ENCODE measurements at regions not wholly inside any gene's neighbourhood (a gene's known extent, or its start where the extent isn't known, plus 50 kb on each side); places are given as distances from the start of the nearest gene placed in this dataset.
"Not testable (repeated sequence)": the region's sequence is repeated elsewhere in the genome, so short reads cannot be mapped to it uniquely, and the experiment has no call there.

- Histone ChIP-seq H3K27ac (ENCODE audit: low read depth, low read length) (no peak overlapping the region), H3K36me3 (ENCODE audit: control insufficient read depth, insufficient read depth, low read length) (no peaks in the 10 kb centered on the region), H3K4me3 (ENCODE audit: low read length) (no peak overlapping the region), H3K9me3 (ENCODE audit: control insufficient read depth, low read length) (no peaks in the 10 kb centered on the region), H3K9ac (ENCODE audit: extremely low read depth, low read length, poor library complexity, severe bottlenecking) (no peak overlapping the region), H3K4me1 (ENCODE audit: control insufficient read depth, insufficient read depth, low read length) (no peaks in the 10 kb centered on the region), H3K27me3 (ENCODE audit: control insufficient read depth, insufficient read depth, low read length, poor library complexity, severe bottlenecking) (no peaks in the 10 kb centered on the region)
- WGBS, 2 experiments (ENCODE audit: insufficient coverage in 1 of 2, insufficient read length in 1 of 2), result 96 to 100% methylated on average over 3 to 5 of the region's 5 CpGs
- H3K4me1 Mint-ChIP-seq, result peaks cover 17% of the 10 kb centered on the region
- H3K9me3 Mint-ChIP-seq, result no peaks in the 10 kb centered on the region
- no peak for TF ChIP-seq CTCF (conservative IDR thresholded peaks at IDR 0.05)
- H3K27ac Mint-ChIP-seq, result no peak overlapping the region
- peaks cover 2% of the 10 kb centered on the region for H3K36me3 Mint-ChIP-seq (ENCODE audit: low read depth)
- no peak overlapping the region for H3K4me3 Mint-ChIP-seq
- no peaks in the 10 kb centered on the region for H3K27me3 Mint-ChIP-seq (ENCODE audit: insufficient read depth)
- no peak for DNase-seq
Measured at GRCh38 chr5:154702477-154702876, 52.7 kb upstream of the LARP1 start.

GRCh38 chr5:154701725-154702124 is 53.5 kb upstream of the LARP1 start:
- not testable (repeated sequence) for H3K27me3 ChIP-seq (ENCODE audit: control insufficient read depth, insufficient read depth, low read length, poor library complexity, severe bottlenecking); H3K9ac ChIP-seq (ENCODE audit: extremely low read depth, low read length, poor library complexity, severe bottlenecking); H3K9me3 ChIP-seq (ENCODE audit: control insufficient read depth, low read length); H3K27me3 Mint-ChIP-seq (ENCODE audit: insufficient read depth); H3K4me3 ChIP-seq (ENCODE audit: low read length); H3K36me3 ChIP-seq (ENCODE audit: control insufficient read depth, insufficient read depth, low read length); H3K9me3 Mint-ChIP-seq; H3K27ac ChIP-seq (ENCODE audit: low read depth, low read length); DNase-seq; H3K4me1 ChIP-seq (ENCODE audit: control insufficient read depth, insufficient read depth, low read length); H3K36me3 Mint-ChIP-seq (ENCODE audit: low read depth); H3K4me3 Mint-ChIP-seq
- H3K4me1 Mint-ChIP-seq, result peaks cover 25% of the 10 kb centered on the region
- H3K27ac Mint-ChIP-seq, result peak overlapping the region; percentile 39
- 83 to 92% methylated on average over 3 to 4 of the region's 4 CpGs for WGBS, 2 experiments (ENCODE audit: insufficient coverage in 1 of 2, insufficient read length in 1 of 2)

- Histone ChIP-seq H3K27me3 (ENCODE audit: control insufficient read depth, insufficient read depth, low read length, poor library complexity, severe bottlenecking) (no peaks in the 10 kb centered on the region), H3K9ac (ENCODE audit: extremely low read depth, low read length, poor library complexity, severe bottlenecking) (no peak overlapping the region), H3K27ac (ENCODE audit: low read depth, low read length) (no peak overlapping the region), H3K9me3 (ENCODE audit: control insufficient read depth, low read length) (no peaks in the 10 kb centered on the region), H3K4me1 (ENCODE audit: control insufficient read depth, insufficient read depth, low read length) (no peaks in the 10 kb centered on the region), H3K4me3 (ENCODE audit: low read length) (no peak overlapping the region), H3K36me3 (ENCODE audit: control insufficient read depth, insufficient read depth, low read length) (no peaks in the 10 kb centered on the region)
- Mint-ChIP-seq H3K27ac (peak overlapping the region; percentile 39), H3K27me3 (ENCODE audit: insufficient read depth) (no peaks in the 10 kb centered on the region), H3K9me3 (no peaks in the 10 kb centered on the region), H3K4me3 (no peak overlapping the region), H3K36me3 (ENCODE audit: low read depth) (peaks cover 2% of the 10 kb centered on the region), H3K4me1 (peaks cover 29% of the 10 kb centered on the region)
- WGBS, 2 experiments (ENCODE audit: insufficient coverage in 1 of 2, insufficient read length in 1 of 2), result 0 to 42% methylated on average over 1 to 3 of the region's 3 CpGs
- DNase-seq, result no peak
- no peak for TF ChIP-seq CTCF (conservative IDR thresholded peaks at IDR 0.05)
Measured at GRCh38 chr5:154701181-154701580, 54.0 kb upstream of the LARP1 start.

- not testable (repeated sequence) for H3K9me3 ChIP-seq (ENCODE audit: control insufficient read depth, low read length); H3K36me3 ChIP-seq (ENCODE audit: control insufficient read depth, insufficient read depth, low read length); H3K27me3 ChIP-seq (ENCODE audit: control insufficient read depth, insufficient read depth, low read length, poor library complexity, severe bottlenecking); H3K4me3 Mint-ChIP-seq; H3K9me3 Mint-ChIP-seq; H3K36me3 Mint-ChIP-seq (ENCODE audit: low read depth); DNase-seq; H3K27me3 Mint-ChIP-seq (ENCODE audit: insufficient read depth); H3K9ac ChIP-seq (ENCODE audit: extremely low read depth, low read length, poor library complexity, severe bottlenecking); H3K27ac ChIP-seq (ENCODE audit: low read depth, low read length); H3K4me3 ChIP-seq (ENCODE audit: low read length); H3K4me1 ChIP-seq (ENCODE audit: control insufficient read depth, insufficient read depth, low read length); H3K27ac Mint-ChIP-seq
- H3K4me1 Mint-ChIP-seq, result peaks cover 29% of the 10 kb centered on the region
- 91 to 96% methylated on average over 4 to 10 of the region's 10 CpGs for WGBS, 2 experiments (ENCODE audit: insufficient coverage in 1 of 2, insufficient read length in 1 of 2)
Measured at GRCh38 chr5:154700289-154700928, 54.8 kb upstream of the LARP1 start.
